Central memory CD8-positive, alpha-beta T cell (primary cell): ENCODE measurements at regions not wholly inside any gene's neighbourhood (a gene's known extent, or its start where the extent isn't known, plus 50 kb on each side); places are given as distances from the start of the nearest gene placed in this dataset.

Experiments
- ATAC-seq: fragments of 150-1000 bp; cut with Tn5 transposase; replicated peaks from 2 replicates; pipeline ENCODE4 v1.10.0; 2022; ENCODE audit warnings: mild to moderate bottlenecking, moderate FRiP score, moderate number of reproducible peaks; ENCODE audit not compliant: poor library complexity, severe bottlenecking; ENCODE audit errors: extremely low read depth
- DNase-seq, 2 donors: peaks; one replicate each; pipeline ENCODE4 v3.0.0; 2021; ENCODE audit warnings: low spot score in 2 of 2
- H3K27ac Mint-ChIP-seq: one replicate; pipeline ENCODE4 v1.8.0; 2022; ENCODE audit warnings: low read depth, mild to moderate bottlenecking, moderate library complexity, mixed read lengths
- H3K27me3 Mint-ChIP-seq: one replicate; pipeline ENCODE4 v1.8.0; 2022; ENCODE audit warnings: mixed read lengths
- H3K36me3 Mint-ChIP-seq: one replicate; pipeline ENCODE4 v1.8.0; 2022; ENCODE audit warnings: mild to moderate bottlenecking, moderate library complexity, mixed read lengths; ENCODE audit not compliant: insufficient read depth
- H3K4me1 Mint-ChIP-seq: one replicate; pipeline ENCODE4 v1.8.0; 2022; ENCODE audit warnings: mixed read lengths
- H3K4me3 Mint-ChIP-seq: one replicate; pipeline ENCODE4 v1.8.0; 2022; ENCODE audit warnings: mild to moderate bottlenecking, moderate library complexity, mixed read lengths
- H3K9me3 Mint-ChIP-seq: one replicate; pipeline ENCODE4 v1.8.0; 2022; ENCODE audit warnings: mixed read lengths

DNA sequence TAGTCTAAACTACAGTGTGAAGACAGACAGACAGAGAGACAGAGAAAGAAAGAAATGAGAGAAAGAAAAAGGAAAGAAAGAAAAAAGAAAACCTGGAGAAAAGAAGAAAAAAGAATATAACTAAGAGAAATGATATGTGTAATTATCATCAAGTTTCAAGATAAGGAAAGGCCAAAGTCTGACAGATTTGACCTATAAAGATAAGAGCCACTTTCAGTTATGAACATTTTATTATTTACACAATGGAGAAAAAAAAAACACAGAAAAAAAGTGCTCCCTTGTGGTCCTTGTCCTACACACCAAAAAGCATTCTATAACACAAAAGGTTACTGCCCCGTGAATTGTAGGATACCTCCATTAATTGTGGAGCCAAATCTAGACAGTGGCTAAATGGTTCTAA lies 937.2 kb upstream of the DDX18 start:
- H3K9me3 Mint-ChIP-seq = peaks cover 33% of the 10 kb centered on the region
- H3K4me3 Mint-ChIP-seq = no peak overlapping the region
- no peaks in the 10 kb centered on the region for H3K27me3 Mint-ChIP-seq
- H3K4me1 Mint-ChIP-seq = no peaks in the 10 kb centered on the region
- ATAC-seq (no peak), DNase-seq (no peak)
- no peaks in the 10 kb centered on the region for H3K36me3 Mint-ChIP-seq
- H3K27ac Mint-ChIP-seq = no peak overlapping the region

DNA sequence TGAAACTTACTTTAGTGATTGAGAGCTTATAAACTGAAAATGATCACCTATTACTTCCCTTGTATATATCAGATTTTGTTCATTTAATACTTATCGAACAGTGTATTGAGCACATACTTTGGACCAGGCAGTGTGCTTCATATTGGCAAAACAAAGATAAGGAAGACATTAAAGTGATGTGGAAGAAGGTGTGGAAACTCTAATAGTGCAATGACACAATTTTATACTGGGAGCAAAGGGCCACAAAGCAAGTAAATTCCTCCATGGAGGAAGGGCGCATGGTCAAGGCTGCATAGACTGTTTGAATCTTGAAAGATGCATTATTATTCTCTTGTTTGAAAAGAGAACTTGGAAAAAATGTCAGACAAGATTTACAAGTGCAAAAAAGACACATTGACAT lies 936.5 kb upstream of the DDX18 start:
- Mint-ChIP-seq H3K4me1 (no peaks in the 10 kb centered on the region), H3K4me3 (no peak overlapping the region), H3K27ac (no peak overlapping the region), H3K9me3 (peaks cover 27% of the 10 kb centered on the region), H3K27me3 (no peaks in the 10 kb centered on the region), H3K36me3 (no peaks in the 10 kb centered on the region)
- DNase-seq = no peak
- ATAC-seq = no peak

DNA sequence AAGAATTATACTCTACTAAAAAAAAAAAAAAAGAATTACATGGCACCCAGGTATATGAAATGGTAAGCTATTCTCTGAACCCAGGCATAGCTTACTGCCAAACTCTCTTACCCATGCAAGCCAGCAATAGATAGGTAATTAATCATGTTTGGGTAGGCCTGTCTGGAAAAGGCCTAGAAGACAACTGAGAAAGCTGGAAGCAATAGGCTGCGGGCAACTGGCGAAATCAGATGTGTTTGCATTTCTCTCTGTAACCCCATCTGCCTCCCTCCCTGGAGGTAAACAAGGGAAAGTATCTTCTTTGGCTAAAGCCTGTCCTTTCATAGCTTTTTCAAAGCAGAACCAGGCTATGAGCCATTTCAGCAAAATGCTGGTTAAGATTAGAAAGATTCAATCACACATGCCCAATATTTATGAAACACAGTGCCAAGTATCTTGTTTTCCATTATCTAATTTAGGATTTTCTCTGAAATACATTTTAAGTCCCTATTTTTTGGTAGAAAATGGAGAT lies 934.8 kb upstream of the DDX18 start:
- Mint-ChIP-seq H3K4me1 (no peaks in the 10 kb centered on the region), H3K27ac (no peak overlapping the region), H3K9me3 (peaks cover 27% of the 10 kb centered on the region), H3K4me3 (no peak overlapping the region), H3K36me3 (no peaks in the 10 kb centered on the region), H3K27me3 (no peaks in the 10 kb centered on the region)
- DNase-seq (no peak), ATAC-seq (no peak)

DNA sequence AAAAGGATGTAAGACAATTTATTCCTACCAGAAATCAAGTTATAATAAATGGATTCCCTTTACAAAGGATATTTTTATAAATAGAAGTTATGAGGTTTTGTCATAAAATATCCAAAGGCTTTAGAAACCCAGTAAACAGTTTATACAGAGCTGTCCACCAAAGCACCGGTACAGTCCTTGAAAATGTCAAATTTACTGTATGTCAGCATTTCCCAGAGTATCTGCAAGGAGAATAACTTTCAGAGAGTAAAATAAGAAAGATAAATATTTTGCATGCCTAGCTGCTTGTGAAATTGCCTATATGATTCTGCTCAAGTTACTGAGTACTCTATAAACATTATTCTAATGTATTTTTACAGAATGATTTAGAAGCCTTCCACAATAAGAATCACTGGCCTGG lies 923.3 kb upstream of the DDX18 start:
- H3K36me3 Mint-ChIP-seq = no peaks in the 10 kb centered on the region
- no peak overlapping the region for H3K4me3 Mint-ChIP-seq
- DNase-seq (no peak), ATAC-seq (no peak)
- H3K4me1 Mint-ChIP-seq = no peaks in the 10 kb centered on the region
- H3K27me3 Mint-ChIP-seq = no peaks in the 10 kb centered on the region
- no peak overlapping the region for H3K27ac Mint-ChIP-seq
- H3K9me3 Mint-ChIP-seq = peaks cover 19% of the 10 kb centered on the region

DNA sequence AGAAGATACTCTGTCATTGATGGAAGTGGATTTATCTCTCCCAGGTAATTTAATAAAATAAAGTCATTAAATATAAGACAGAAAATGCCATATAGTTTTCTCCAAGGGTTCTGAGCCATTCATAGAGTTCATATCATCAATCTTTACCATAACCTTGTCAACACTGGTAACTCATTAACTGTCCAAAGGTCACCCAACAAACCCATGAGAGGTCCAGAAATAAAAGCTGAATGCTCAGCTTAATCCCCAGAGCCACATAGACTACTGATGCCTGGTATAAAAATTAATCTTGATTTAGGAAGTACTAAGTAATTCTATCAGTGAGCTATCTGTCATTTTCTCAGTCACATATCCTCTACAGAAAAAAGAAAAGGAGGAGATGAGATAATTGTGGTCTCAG lies 903.0 kb upstream of the DDX18 start:
- DNase-seq (no peak), ATAC-seq (no peak)
- Mint-ChIP-seq H3K9me3 (peaks cover 17% of the 10 kb centered on the region), H3K27ac (no peak overlapping the region), H3K36me3 (no peaks in the 10 kb centered on the region), H3K27me3 (no peaks in the 10 kb centered on the region), H3K4me1 (no peaks in the 10 kb centered on the region), H3K4me3 (no peak overlapping the region)

DNA sequence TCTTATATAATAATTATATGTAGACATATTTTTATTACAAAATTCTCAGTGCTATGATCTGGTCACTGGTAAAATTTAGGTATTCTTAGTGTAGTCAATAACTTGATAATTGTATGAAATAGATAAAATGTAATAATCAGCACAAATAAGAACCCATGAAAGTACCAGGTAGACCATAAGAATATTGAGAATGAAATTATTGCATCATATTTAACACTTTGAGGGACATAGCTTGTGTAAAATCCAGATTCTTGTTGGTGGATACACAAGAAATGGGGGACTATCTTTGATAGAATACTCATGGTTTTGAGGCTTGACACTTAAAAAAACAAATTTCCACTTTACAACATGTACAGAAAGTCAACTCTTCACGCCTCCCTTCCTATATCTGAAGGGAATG lies 898.8 kb upstream of the DDX18 start:
- no peak for ATAC-seq
- peaks cover 17% of the 10 kb centered on the region for H3K9me3 Mint-ChIP-seq

DNA sequence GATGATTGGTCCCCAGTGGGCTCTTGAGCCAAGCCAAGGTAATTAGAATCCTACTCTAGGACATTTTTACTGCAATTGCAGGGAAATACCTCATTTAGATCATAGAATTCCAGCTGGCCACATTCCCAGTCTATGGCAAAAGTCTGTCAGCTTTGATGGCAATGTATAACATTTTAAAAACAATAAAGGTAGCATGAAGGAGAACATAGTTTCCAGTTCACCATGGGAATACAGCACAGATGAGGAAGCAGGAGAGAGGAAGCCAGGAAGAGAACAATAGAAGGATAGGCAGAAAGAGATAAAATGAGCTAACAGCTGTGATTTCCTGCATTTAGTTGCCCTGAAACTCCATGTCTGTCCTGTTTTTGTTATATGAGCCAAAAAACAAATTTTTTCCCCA lies 897.3 kb upstream of the DDX18 start:
- peaks cover 17% of the 10 kb centered on the region for H3K9me3 Mint-ChIP-seq
- H3K27me3 Mint-ChIP-seq = no peaks in the 10 kb centered on the region

More for the DNA sequence above, 898.8 kb upstream of the DDX18 start:
- Mint-ChIP-seq H3K36me3 (no peaks in the 10 kb centered on the region), H3K27ac (no peak overlapping the region), H3K27me3 (no peaks in the 10 kb centered on the region), H3K4me1 (no peaks in the 10 kb centered on the region), H3K4me3 (no peak overlapping the region)
- no peak for DNase-seq

DNA sequence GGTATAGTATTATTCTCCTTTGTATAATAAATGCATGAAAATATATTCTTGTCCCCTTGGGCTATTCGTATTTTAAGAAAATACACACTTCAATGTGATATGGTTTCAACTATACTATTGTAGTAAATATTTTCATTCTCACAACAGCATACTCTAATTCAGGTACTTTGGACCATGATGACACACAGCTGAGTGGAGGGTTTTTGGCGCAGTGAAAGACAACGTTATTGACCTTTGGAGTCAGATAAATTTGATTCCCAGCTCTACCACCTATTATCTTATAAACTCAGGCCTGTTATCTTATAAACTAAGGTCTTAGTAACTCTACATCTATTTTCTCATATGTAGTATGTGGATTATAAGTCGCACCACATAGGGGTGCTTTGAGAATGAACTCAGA lies 895.9 kb upstream of the DDX18 start:
- H3K4me1 Mint-ChIP-seq = no peaks in the 10 kb centered on the region
- H3K27ac Mint-ChIP-seq = no peak overlapping the region
- no peak overlapping the region for H3K4me3 Mint-ChIP-seq
- no peak for ATAC-seq
- H3K9me3 Mint-ChIP-seq = peaks cover 11% of the 10 kb centered on the region
- no peak for DNase-seq
- H3K27me3 Mint-ChIP-seq = no peaks in the 10 kb centered on the region
- no peaks in the 10 kb centered on the region for H3K36me3 Mint-ChIP-seq

More for the DNA sequence above, 897.3 kb upstream of the DDX18 start:
- ATAC-seq = no peak
- no peak overlapping the region for H3K27ac Mint-ChIP-seq
- H3K4me3 Mint-ChIP-seq = no peak overlapping the region
- H3K4me1 Mint-ChIP-seq = no peaks in the 10 kb centered on the region
- DNase-seq = no peak
- H3K36me3 Mint-ChIP-seq = no peaks in the 10 kb centered on the region

DNA sequence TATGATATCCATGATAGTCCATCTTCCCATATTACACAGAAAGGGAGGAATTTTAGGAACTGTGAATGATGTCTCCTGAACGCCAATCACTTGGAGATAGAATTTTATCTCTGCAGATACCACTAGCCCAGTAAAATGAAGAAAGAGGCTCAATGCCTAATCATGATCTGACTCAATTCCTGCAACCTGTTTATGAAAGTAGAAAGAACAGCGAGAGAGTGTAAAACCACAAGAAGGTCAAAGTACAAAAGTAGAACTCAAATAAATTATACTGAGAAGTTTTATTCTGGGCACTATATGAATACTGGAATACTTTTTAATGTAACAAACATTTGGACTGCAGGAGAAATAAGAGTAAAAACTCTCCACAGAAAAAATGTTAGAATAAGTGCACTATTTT lies 892.1 kb upstream of the DDX18 start:
- ATAC-seq (no peak), DNase-seq (no peak)
- Mint-ChIP-seq H3K4me1 (no peaks in the 10 kb centered on the region), H3K36me3 (no peaks in the 10 kb centered on the region), H3K27me3 (no peaks in the 10 kb centered on the region), H3K4me3 (no peak overlapping the region), H3K9me3 (peaks cover 12% of the 10 kb centered on the region), H3K27ac (no peak overlapping the region)

DNA sequence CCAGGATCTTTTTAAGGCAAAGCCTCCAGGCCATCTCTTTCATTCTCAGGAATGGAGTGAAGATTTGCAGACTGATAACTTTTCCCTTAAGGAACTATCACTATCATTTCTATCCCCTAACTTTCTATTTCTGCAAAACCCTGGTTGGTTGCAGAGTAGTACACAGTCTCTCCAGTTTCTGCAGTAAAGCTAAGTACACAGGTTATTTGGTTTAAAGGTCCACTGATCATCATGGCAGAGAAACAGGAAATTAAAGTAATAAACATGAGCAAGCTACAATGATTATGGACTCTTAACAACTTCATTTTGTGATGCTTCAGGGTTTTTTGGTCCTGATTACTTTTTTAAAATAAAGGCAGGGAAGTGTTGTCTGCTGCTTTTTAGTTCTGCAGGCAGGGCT lies 890.0 kb upstream of the DDX18 start:
- H3K9me3 Mint-ChIP-seq = peaks cover 11% of the 10 kb centered on the region
- no peaks in the 10 kb centered on the region for H3K27me3 Mint-ChIP-seq
- peaks cover 1% of the 10 kb centered on the region for H3K36me3 Mint-ChIP-seq

DNA sequence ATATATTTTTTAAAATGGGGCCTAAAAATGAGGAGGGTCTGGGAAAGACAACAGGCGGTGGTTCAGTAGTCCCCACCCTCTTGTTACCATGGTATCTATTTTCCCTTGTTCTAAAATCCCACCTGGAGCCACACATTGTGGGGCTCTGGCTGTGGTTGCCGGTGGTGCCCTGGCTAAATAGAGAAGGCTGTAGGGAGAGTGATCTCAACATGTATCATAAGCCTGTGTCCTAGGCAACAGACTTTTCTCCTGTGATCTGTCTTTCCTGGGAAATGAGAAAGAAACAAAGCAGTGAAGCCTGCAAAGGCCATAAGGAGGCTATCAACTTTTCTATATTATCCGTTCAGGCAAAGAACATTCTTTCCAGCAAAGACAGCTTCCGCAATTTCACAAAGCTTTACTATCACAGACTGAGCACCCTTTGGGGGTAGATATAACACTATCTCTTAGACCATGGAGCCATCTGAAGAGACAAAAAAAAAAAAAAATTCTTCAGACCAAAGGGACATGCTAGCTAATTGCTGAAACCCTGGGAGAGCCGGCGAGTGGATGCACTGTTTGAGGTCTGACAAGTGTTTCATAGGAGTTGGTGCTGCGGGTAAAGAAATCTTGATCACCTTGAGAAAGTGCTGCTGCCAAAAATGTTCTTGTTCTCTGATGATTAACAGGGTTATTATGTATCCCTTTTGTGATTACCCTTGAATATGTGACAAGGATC lies 879.2 kb upstream of the DDX18 start:
- ATAC-seq (no peak), DNase-seq (no peak)
- Mint-ChIP-seq H3K27me3 (no peaks in the 10 kb centered on the region), H3K36me3 (no peaks in the 10 kb centered on the region), H3K9me3 (peaks cover 6% of the 10 kb centered on the region), H3K4me1 (no peaks in the 10 kb centered on the region), H3K27ac (no peak overlapping the region), H3K4me3 (no peak overlapping the region)

More for the DNA sequence above, 890.0 kb upstream of the DDX18 start:
- DNase-seq (no peak), ATAC-seq (no peak)
- no peak overlapping the region for H3K4me3 Mint-ChIP-seq
- no peaks in the 10 kb centered on the region for H3K4me1 Mint-ChIP-seq
- no peak overlapping the region for H3K27ac Mint-ChIP-seq

DNA sequence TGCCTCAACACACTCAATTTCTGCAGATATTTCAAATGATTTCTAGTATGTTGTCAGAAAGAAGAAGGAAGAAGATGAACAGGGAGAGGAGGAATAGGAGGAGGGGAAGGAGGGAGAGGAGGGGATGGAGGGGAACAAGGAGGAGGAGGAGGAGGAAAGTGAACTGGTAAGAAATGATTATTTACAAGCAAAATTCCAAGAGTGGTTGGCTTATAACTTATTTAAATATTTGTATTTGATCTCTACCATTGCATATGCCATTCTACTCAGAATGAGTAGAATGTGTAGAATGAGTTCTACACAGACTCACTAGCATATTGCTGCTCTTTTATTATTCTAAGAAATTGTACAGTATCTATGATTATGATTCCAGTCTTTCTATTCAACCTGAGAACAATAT lies 866.2 kb upstream of the DDX18 start:
- Mint-ChIP-seq H3K27me3 (no peaks in the 10 kb centered on the region), H3K36me3 (no peaks in the 10 kb centered on the region)

DNA sequence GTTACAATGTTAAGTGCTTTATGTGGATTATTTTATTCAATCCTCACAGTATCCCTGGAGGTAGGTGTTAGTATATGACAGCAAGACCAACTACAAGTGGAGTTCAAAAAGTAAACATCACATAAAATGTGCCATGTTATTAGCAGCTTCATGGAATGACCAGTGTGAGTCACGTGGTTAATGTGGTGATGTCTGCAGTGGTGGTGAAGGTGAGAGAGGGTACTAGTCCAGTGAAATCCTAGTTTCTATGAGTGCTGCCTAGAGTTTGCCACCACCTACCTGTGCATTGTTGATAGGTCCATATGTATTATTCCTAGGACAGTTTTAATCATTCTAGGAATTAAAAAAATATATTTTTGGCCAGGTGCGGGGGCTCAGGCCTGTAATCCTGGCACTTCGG lies 865.2 kb upstream of the DDX18 start:
- no peaks in the 10 kb centered on the region for H3K36me3 Mint-ChIP-seq
- H3K4me1 Mint-ChIP-seq = no peaks in the 10 kb centered on the region
- no peak for DNase-seq
- no peak overlapping the region for H3K27ac Mint-ChIP-seq
- H3K27me3 Mint-ChIP-seq = no peaks in the 10 kb centered on the region
- peaks cover 19% of the 10 kb centered on the region for H3K9me3 Mint-ChIP-seq
- no peak overlapping the region for H3K4me3 Mint-ChIP-seq
- ATAC-seq = no peak

More for the DNA sequence above, 866.2 kb upstream of the DDX18 start:
- no peaks in the 10 kb centered on the region for H3K4me1 Mint-ChIP-seq
- H3K4me3 Mint-ChIP-seq = no peak overlapping the region
- H3K27ac Mint-ChIP-seq = no peak overlapping the region
- DNase-seq = no peak
- ATAC-seq = no peak
- H3K9me3 Mint-ChIP-seq = peaks cover 19% of the 10 kb centered on the region
